Mucosa of stomach (tissue), 1 donor: ENCODE measurements at regions not wholly inside any gene's neighbourhood (a gene's known extent, or its start where the extent isn't known, plus 50 kb on each side); places are given as distances from the start of the nearest gene placed in this dataset.

ENCODE experiments used
- H3K27me3 ChIP-seq: one replicate; pipeline ENCODE4 v1.7.0; 2013; ENCODE audit warnings: mild to moderate bottlenecking, low read length; ENCODE audit not compliant: control insufficient read depth, insufficient read depth
- H3K36me3 ChIP-seq: one replicate; pipeline ENCODE4 v1.7.0; 2013; ENCODE audit warnings: low read length; ENCODE audit not compliant: control insufficient read depth, insufficient read depth
- H3K4me1 ChIP-seq: one replicate; pipeline ENCODE4 v1.7.0; 2013; ENCODE audit warnings: mild to moderate bottlenecking, low read length; ENCODE audit not compliant: control insufficient read depth, insufficient read depth
- H3K4me3 ChIP-seq: one replicate; pipeline ENCODE4 v1.7.0; 2013; ENCODE audit warnings: low read length
- H3K9ac ChIP-seq: one replicate; pipeline ENCODE4 v1.7.0; 2013; ENCODE audit warnings: mild to moderate bottlenecking, low read length, moderate library complexity
- H3K9me3 ChIP-seq: one replicate; pipeline ENCODE4 v1.7.0; 2013; ENCODE audit warnings: mild to moderate bottlenecking, low read length, moderate library complexity; ENCODE audit not compliant: control insufficient read depth
- donor health status: Pancreatic carcinoma.

- Histone ChIP-seq H3K9ac (no peak overlapping the region), H3K9me3 (no peaks in the 10 kb centered on the region), H3K4me3 (no peak overlapping the region), H3K36me3 (no peaks in the 10 kb centered on the region), H3K27me3 (no peaks in the 10 kb centered on the region), H3K4me1 (no peaks in the 10 kb centered on the region)
Measured at GRCh38 chr22:48651981-48652538, 1175.6 kb downstream of the BRD1 start.

- H3K4me3 ChIP-seq: no peak overlapping the region
- no peaks in the 10 kb centered on the region for H3K36me3 ChIP-seq
- H3K4me1 ChIP-seq: no peaks in the 10 kb centered on the region
- no peaks in the 10 kb centered on the region for H3K9me3 ChIP-seq
- no peak overlapping the region for H3K9ac ChIP-seq
- no peaks in the 10 kb centered on the region for H3K27me3 ChIP-seq
Measured at GRCh38 chr22:48651036-48651890, 1176.4 kb downstream of the BRD1 start.

GRCh38 chr22:48650323-48651035 is 1177.2 kb downstream of the BRD1 start:
- Histone ChIP-seq H3K9ac (no peak overlapping the region), H3K4me1 (no peaks in the 10 kb centered on the region), H3K9me3 (no peaks in the 10 kb centered on the region), H3K4me3 (no peak overlapping the region), H3K36me3 (no peaks in the 10 kb centered on the region), H3K27me3 (no peaks in the 10 kb centered on the region)

- Histone ChIP-seq H3K4me1 (no peaks in the 10 kb centered on the region), H3K9me3 (no peaks in the 10 kb centered on the region), H3K27me3 (no peaks in the 10 kb centered on the region), H3K36me3 (no peaks in the 10 kb centered on the region), H3K4me3 (no peak overlapping the region), H3K9ac (no peak overlapping the region)
Measured at GRCh38 chr22:48649466-48649865, 1178.2 kb downstream of the BRD1 start.

- no peaks in the 10 kb centered on the region for H3K4me1 ChIP-seq
- H3K9me3 ChIP-seq: no peaks in the 10 kb centered on the region
- no peaks in the 10 kb centered on the region for H3K36me3 ChIP-seq
- H3K4me3 ChIP-seq: no peak overlapping the region
- no peaks in the 10 kb centered on the region for H3K27me3 ChIP-seq
- H3K9ac ChIP-seq: no peak overlapping the region
Measured at GRCh38 chr22:48649031-48649430, 1178.6 kb downstream of the BRD1 start.

- H3K36me3 ChIP-seq: no peaks in the 10 kb centered on the region
- no peaks in the 10 kb centered on the region for H3K4me1 ChIP-seq
- H3K4me3 ChIP-seq: no peak overlapping the region
- H3K9ac ChIP-seq: no peak overlapping the region
- H3K9me3 ChIP-seq: no peaks in the 10 kb centered on the region
- no peaks in the 10 kb centered on the region for H3K27me3 ChIP-seq
Measured at GRCh38 chr22:48647606-48648515, 1179.8 kb downstream of the BRD1 start.

GRCh38 chr22:48647051-48647450 is 1180.6 kb downstream of the BRD1 start:
- Histone ChIP-seq H3K9ac (no peak overlapping the region), H3K9me3 (no peaks in the 10 kb centered on the region), H3K36me3 (no peaks in the 10 kb centered on the region), H3K4me3 (no peak overlapping the region), H3K27me3 (no peaks in the 10 kb centered on the region), H3K4me1 (no peaks in the 10 kb centered on the region)

- Histone ChIP-seq H3K4me3 (no peak overlapping the region), H3K36me3 (no peaks in the 10 kb centered on the region), H3K4me1 (no peaks in the 10 kb centered on the region)
Measured at GRCh38 chr22:48646216-48646925, 1181.3 kb downstream of the BRD1 start.

GRCh38 chr22:48645766-48646165 is 1181.9 kb downstream of the BRD1 start:
- Histone ChIP-seq H3K36me3 (no peaks in the 10 kb centered on the region), H3K9me3 (no peaks in the 10 kb centered on the region), H3K27me3 (no peaks in the 10 kb centered on the region), H3K9ac (no peak overlapping the region), H3K4me3 (no peak overlapping the region), H3K4me1 (no peaks in the 10 kb centered on the region)

More at GRCh38 chr22:48646216-48646925, 1181.3 kb downstream of the BRD1 start:
- no peaks in the 10 kb centered on the region for H3K9me3 ChIP-seq
- H3K27me3 ChIP-seq: no peaks in the 10 kb centered on the region
- no peak overlapping the region for H3K9ac ChIP-seq

- Histone ChIP-seq H3K9me3 (no peaks in the 10 kb centered on the region), H3K9ac (no peak overlapping the region), H3K4me1 (no peaks in the 10 kb centered on the region), H3K27me3 (no peaks in the 10 kb centered on the region), H3K36me3 (no peaks in the 10 kb centered on the region), H3K4me3 (no peak overlapping the region)
Measured at GRCh38 chr22:48644997-48645396, 1182.7 kb downstream of the BRD1 start.

GRCh38 chr22:48644108-48644507 is 1183.6 kb downstream of the BRD1 start:
- Histone ChIP-seq H3K36me3 (no peaks in the 10 kb centered on the region), H3K4me3 (no peak overlapping the region), H3K9ac (no peak overlapping the region), H3K4me1 (no peaks in the 10 kb centered on the region), H3K9me3 (no peaks in the 10 kb centered on the region), H3K27me3 (no peaks in the 10 kb centered on the region)
